HepG2 (cell line): ENCODE measurements at regions not wholly inside any gene's neighbourhood (a gene's known extent, or its start where the extent isn't known, plus 50 kb on each side); places are given as distances from the start of the nearest gene placed in this dataset.

Experiments
- ATAC-seq: fragments of 200-7000 bp; cut with Tn5 transposase; 3 replicates; pipeline ENCODE4 v1.9.1; 2020; ENCODE audit warnings: mild to moderate bottlenecking, moderate library complexity
- BruUV-seq: library from RNA; stranded (reverse); fragments of 400-500 nt; replicated peaks from 2 replicates; lab custom pipeline; 2021; lab: Mats Ljungman, UMichigan
- CTCF ChIA-PET: fragments of 300-600 bp; formaldehyde crosslinking; extraction: SDS; loops from one replicate; lab custom pipeline; 2021; ENCODE audit warnings: low total read pairs, inconsistent platforms, low intra/inter-chr PET ratio; lab: Yijun Ruan, JAX
- POLR2A ChIA-PET: fragments of 350-600 bp; sonication (Branson Sonifier 250); formaldehyde crosslinking; loops from one replicate; lab custom pipeline; 2020; ENCODE audit warnings: antibody characterized with exemption, inconsistent platforms; lab: Yijun Ruan, JAX
- DNase-seq: peaks from one replicate; pipeline ENCODE4 v3.0.0-alpha.2; 2015; ENCODE audit warnings: low spot score
- FAIRE-seq: peaks from 3 replicates; lab custom pipeline; 2011; peaks lifted over from hg19 to GRCh38; lab: Jason Lieb, UNC
- H2AFZ ChIP-seq: one replicate; pipeline ENCODE4 v1.6.1; 2011; ENCODE audit warnings: low read length, inconsistent platforms
- H3K27ac ChIP-seq: fragments of 300-600 bp; 3 replicates; pipeline ENCODE4 v1.8.0; 2011; ENCODE audit warnings: mixed run types, mild to moderate bottlenecking, mixed read lengths, low read length, inconsistent platforms; ENCODE audit not compliant: insufficient read depth; ENCODE audit errors: extremely low read length
- H3K27me3 ChIP-seq, 2 experiments: fragments of 200-600 bp in 1 of 2; 2 replicates in 1 of 2; 3 replicates in 1 of 2; pipeline versions ENCODE4 v1.6.0 to v1.8.0; 2011; ENCODE audit warnings: low read length in 2 of 2, mild to moderate bottlenecking in 2 of 2, moderate library complexity in 2 of 2, inconsistent platforms in 1 of 2; ENCODE audit not compliant: insufficient read depth in 2 of 2, control insufficient read depth in 1 of 2
- H3K36me3 ChIP-seq, 2 experiments: fragments of 200-600 bp in 1 of 2; replicated peaks in 1 of 2; 2 replicates in 1 of 2; 3 replicates in 1 of 2; pipeline versions ENCODE4 v1.5.1 to v1.8.0; 2011; ENCODE audit warnings: low read length in 2 of 2, inconsistent platforms in 1 of 2; ENCODE audit not compliant: insufficient read depth in 2 of 2, control insufficient read depth in 1 of 2
- H3K4me1 ChIP-seq: 2 replicates; pipeline ENCODE4 v1.5.1; 2012; ENCODE audit warnings: low read length, inconsistent platforms; ENCODE audit not compliant: insufficient read depth
- H3K4me2 ChIP-seq: 2 replicates; pipeline ENCODE4 v1.6.0; 2011; ENCODE audit warnings: low read depth, low read length, inconsistent platforms
- H3K4me3 ChIP-seq, 3 experiments: fragments of 200-600 bp in 1 of 3; sonication (generic), shearing (Covaris generic) in 1 of 3; replicated peaks in 1 of 3; 2 replicates each; pipeline ENCODE4 v1.5.1; 2011 to 2016; ENCODE audit warnings: low read length in 3 of 3, inconsistent platforms in 2 of 3, low read depth in 2 of 3, mild to moderate bottlenecking in 2 of 3, control low read depth in 1 of 3, mixed read lengths in 1 of 3; ENCODE audit not compliant: insufficient read depth in 1 of 3
- H3K79me2 ChIP-seq: one replicate; pipeline ENCODE4 v1.6.1; 2011; ENCODE audit warnings: low read length, inconsistent platforms; ENCODE audit not compliant: insufficient read depth
- H3K9ac ChIP-seq: 2 replicates; pipeline ENCODE4 v1.6.0; 2011; ENCODE audit warnings: mild to moderate bottlenecking, low read depth, low read length, inconsistent platforms; ENCODE audit not compliant: insufficient read depth
- H3K9me3 ChIP-seq: 2 replicates; pipeline ENCODE4 v1.5.1; 2012; ENCODE audit warnings: mild to moderate bottlenecking, low read length
- H4K20me1 ChIP-seq: 2 replicates; pipeline ENCODE4 v1.6.0; 2011; ENCODE audit warnings: inconsistent platforms, mild to moderate bottlenecking, low read length, moderate library complexity; ENCODE audit not compliant: insufficient read depth
- ATF7 ChIP-seq, 2 experiments: fragments of 450-650 bp in 1 of 2; sonication (generic) in 1 of 2; formaldehyde crosslinking in 1 of 2; IDR thresholded peaks; 2 replicates each; pipeline versions ENCODE4 v1.4.0 to v1.6.1; 2016 to 2020; ENCODE audit warnings: antibody characterized with exemption in 1 of 2, mild to moderate bottlenecking in 1 of 2, missing genetic modification reagents in 1 of 2
- CBX2 ChIP-seq, 2 experiments: fragments of 200-600 bp in 1 of 2; sonication (generic); formaldehyde crosslinking in 1 of 2; IDR thresholded peaks; 2 replicates each; pipeline versions ENCODE4 v1.7.0 to v1.8.1; 2018 to 2022; ENCODE audit warnings: low read depth in 2 of 2, low read length in 1 of 2, mild to moderate bottlenecking in 1 of 2, missing genetic modification reagents in 1 of 2
- HOXA9 ChIP-seq: sonication (generic); formaldehyde crosslinking; IDR thresholded peaks from 2 replicates; pipeline ENCODE4 v1.8.1; 2022; ENCODE audit warnings: missing genetic modification reagents, mild to moderate bottlenecking, moderate library complexity, borderline replicate concordance
- MLLT10 ChIP-seq: sonication (generic); formaldehyde crosslinking; IDR thresholded peaks from 2 replicates; pipeline ENCODE4 v1.4.0; 2020; ENCODE audit warnings: missing genetic modification reagents
- PHF21A ChIP-seq: sonication (generic); formaldehyde crosslinking; IDR thresholded peaks from 2 replicates; pipeline ENCODE4 v1.5.0; 2020; ENCODE audit warnings: mild to moderate bottlenecking, missing genetic modification reagents
- SATB2 ChIP-seq: sonication (generic); formaldehyde crosslinking; IDR thresholded peaks from 2 replicates; pipeline ENCODE4 v1.5.0; 2020; ENCODE audit warnings: missing genetic modification reagents
- in situ Hi-C: cut with HindIII; loops from 2 replicates; pipeline ENCODE4 v1.10.0; 2017; ENCODE audit warnings: low pct_unique_long_range_greater_than_20kb; ENCODE audit not compliant: extremely low pct_ligation_motif_present
- intact Hi-C: fragments of 100-400 bp; cut with micrococcal nuclease; formaldehyde crosslinking; loops from one replicate; pipeline ENCODE4 v1.10.0; 2022; ENCODE audit not compliant: unreplicated experiment
- TF ChIP-seq, protein P1 (sequence below): sonication (generic); formaldehyde crosslinking; IDR thresholded peaks from 2 replicates; pipeline ENCODE4 v1.9.0; 2021; ENCODE audit warnings: missing genetic modification reagents, borderline replicate concordance
- TF ChIP-seq, protein P2 (sequence below): sonication (generic); formaldehyde crosslinking; IDR thresholded peaks from 2 replicates; pipeline ENCODE4 v1.4.0; 2020; ENCODE audit warnings: missing genetic modification reagents
- TF ChIP-seq, protein P3 (sequence below): sonication (generic); formaldehyde crosslinking; IDR thresholded peaks from 2 replicates; pipeline ENCODE4 v1.5.1; 2020; ENCODE audit warnings: mild to moderate bottlenecking, missing genetic modification reagents, borderline replicate concordance

DNA sequence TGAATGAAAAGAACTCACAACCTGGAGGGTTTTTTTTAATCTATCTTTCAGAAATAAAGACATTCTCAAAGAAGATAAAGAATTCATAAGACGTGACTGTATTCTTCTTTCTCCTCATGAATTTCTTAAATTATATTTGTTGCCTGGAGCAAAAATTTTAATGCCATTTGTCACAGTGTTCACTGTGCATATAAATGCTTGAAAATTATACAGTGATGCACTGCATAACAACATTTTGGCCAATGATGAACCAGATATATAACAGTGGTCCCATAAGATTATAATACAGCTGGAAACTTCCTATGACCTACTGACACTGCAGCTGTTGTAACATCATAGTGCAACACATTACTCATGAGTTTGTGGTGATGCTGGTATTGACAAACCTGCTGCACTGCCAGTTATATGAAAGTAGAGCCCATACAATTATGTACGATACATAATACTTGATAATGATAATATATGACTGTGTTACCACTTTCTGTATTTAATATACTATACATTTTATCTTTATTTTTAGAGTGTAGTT, 67.3 kb downstream of the P2RY1 start (continued):
- TF ChIP-seq, protein P1, sequence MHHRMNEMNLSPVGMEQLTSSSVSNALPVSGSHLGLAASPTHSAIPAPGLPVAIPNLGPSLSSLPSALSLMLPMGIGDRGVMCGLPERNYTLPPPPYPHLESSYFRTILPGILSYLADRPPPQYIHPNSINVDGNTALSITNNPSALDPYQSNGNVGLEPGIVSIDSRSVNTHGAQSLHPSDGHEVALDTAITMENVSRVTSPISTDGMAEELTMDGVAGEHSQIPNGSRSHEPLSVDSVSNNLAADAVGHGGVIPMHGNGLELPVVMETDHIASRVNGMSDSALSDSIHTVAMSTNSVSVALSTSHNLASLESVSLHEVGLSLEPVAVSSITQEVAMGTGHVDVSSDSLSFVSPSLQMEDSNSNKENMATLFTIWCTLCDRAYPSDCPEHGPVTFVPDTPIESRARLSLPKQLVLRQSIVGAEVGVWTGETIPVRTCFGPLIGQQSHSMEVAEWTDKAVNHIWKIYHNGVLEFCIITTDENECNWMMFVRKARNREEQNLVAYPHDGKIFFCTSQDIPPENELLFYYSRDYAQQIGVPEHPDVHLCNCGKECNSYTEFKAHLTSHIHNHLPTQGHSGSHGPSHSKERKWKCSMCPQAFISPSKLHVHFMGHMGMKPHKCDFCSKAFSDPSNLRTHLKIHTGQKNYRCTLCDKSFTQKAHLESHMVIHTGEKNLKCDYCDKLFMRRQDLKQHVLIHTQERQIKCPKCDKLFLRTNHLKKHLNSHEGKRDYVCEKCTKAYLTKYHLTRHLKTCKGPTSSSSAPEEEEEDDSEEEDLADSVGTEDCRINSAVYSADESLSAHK, result no peak
- no peak for TF ChIP-seq SATB2 (CRISPR knock-in tag)

DNA sequence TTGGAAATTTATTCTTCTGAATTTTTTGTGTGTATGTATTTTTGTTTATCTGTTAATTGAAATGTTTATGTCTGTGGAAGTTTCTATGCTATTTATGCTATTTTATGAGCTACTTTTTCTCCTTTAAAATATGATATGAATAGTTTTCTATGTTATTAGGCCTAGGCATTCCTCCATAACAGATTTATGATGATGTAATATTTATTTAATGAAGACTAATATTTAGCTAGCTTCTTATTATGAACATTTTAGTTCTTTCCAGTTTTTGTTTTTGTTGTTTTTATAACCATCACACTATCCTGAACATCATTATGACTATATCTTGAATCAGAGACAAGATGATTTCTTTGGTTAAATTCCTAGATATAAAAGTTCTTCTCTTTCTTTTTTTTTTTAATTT, 70.7 kb downstream of the P2RY1 start:
- no peak overlapping the region for H3K4me3 ChIP-seq
- ChIA-PET CTCF (no interaction called here), POLR2A (no interaction called here)
- H3K9me3 ChIP-seq, result no peaks in the 10 kb centered on the region
- DNase-seq (no peak), ATAC-seq (no peak), FAIRE-seq (no peak)
- H3K27ac ChIP-seq, result no peak overlapping the region
- no peaks in the 10 kb centered on the region for H3K27me3 ChIP-seq
- intact Hi-C loops, result no loop called here
- H2AFZ ChIP-seq, result no peak overlapping the region
- no TSS peak for BruUV-seq
- no peaks in the 10 kb centered on the region for H4K20me1 ChIP-seq
- no peak overlapping the region for H3K9ac ChIP-seq
- H3K4me1 ChIP-seq, result no peaks in the 10 kb centered on the region
- in situ Hi-C loops, result no loop called here
- no peaks in the 10 kb centered on the region for H3K36me3 ChIP-seq
- no peaks in the 10 kb centered on the region for H3K79me2 ChIP-seq
- H3K4me2 ChIP-seq, result no peak overlapping the region
- TF ChIP-seq MLLT10, result no peak
- TF ChIP-seq ATF7 (IDR thresholded peaks at IDR 0.05), result peak; percentile 52; the same call in 1 of the 2 replicates
- TF ChIP-seq ATF7 (CRISPR knock-in tag; IDR thresholded peaks at IDR 0.05), result no peak
- no peak for TF ChIP-seq HOXA9 (CRISPR knock-in tag)
- TF ChIP-seq, protein P2, sequence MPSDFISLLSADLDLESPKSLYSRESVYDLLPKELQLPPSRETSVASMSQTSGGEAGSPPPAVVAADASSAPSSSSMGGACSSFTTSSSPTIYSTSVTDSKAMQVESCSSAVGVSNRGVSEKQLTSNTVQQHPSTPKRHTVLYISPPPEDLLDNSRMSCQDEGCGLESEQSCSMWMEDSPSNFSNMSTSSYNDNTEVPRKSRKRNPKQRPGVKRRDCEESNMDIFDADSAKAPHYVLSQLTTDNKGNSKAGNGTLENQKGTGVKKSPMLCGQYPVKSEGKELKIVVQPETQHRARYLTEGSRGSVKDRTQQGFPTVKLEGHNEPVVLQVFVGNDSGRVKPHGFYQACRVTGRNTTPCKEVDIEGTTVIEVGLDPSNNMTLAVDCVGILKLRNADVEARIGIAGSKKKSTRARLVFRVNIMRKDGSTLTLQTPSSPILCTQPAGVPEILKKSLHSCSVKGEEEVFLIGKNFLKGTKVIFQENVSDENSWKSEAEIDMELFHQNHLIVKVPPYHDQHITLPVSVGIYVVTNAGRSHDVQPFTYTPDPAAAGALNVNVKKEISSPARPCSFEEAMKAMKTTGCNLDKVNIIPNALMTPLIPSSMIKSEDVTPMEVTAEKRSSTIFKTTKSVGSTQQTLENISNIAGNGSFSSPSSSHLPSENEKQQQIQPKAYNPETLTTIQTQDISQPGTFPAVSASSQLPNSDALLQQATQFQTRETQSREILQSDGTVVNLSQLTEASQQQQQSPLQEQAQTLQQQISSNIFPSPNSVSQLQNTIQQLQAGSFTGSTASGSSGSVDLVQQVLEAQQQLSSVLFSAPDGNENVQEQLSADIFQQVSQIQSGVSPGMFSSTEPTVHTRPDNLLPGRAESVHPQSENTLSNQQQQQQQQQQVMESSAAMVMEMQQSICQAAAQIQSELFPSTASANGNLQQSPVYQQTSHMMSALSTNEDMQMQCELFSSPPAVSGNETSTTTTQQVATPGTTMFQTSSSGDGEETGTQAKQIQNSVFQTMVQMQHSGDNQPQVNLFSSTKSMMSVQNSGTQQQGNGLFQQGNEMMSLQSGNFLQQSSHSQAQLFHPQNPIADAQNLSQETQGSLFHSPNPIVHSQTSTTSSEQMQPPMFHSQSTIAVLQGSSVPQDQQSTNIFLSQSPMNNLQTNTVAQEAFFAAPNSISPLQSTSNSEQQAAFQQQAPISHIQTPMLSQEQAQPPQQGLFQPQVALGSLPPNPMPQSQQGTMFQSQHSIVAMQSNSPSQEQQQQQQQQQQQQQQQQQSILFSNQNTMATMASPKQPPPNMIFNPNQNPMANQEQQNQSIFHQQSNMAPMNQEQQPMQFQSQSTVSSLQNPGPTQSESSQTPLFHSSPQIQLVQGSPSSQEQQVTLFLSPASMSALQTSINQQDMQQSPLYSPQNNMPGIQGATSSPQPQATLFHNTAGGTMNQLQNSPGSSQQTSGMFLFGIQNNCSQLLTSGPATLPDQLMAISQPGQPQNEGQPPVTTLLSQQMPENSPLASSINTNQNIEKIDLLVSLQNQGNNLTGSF (CRISPR knock-in tag), result no peak
- TF ChIP-seq, protein P3, sequence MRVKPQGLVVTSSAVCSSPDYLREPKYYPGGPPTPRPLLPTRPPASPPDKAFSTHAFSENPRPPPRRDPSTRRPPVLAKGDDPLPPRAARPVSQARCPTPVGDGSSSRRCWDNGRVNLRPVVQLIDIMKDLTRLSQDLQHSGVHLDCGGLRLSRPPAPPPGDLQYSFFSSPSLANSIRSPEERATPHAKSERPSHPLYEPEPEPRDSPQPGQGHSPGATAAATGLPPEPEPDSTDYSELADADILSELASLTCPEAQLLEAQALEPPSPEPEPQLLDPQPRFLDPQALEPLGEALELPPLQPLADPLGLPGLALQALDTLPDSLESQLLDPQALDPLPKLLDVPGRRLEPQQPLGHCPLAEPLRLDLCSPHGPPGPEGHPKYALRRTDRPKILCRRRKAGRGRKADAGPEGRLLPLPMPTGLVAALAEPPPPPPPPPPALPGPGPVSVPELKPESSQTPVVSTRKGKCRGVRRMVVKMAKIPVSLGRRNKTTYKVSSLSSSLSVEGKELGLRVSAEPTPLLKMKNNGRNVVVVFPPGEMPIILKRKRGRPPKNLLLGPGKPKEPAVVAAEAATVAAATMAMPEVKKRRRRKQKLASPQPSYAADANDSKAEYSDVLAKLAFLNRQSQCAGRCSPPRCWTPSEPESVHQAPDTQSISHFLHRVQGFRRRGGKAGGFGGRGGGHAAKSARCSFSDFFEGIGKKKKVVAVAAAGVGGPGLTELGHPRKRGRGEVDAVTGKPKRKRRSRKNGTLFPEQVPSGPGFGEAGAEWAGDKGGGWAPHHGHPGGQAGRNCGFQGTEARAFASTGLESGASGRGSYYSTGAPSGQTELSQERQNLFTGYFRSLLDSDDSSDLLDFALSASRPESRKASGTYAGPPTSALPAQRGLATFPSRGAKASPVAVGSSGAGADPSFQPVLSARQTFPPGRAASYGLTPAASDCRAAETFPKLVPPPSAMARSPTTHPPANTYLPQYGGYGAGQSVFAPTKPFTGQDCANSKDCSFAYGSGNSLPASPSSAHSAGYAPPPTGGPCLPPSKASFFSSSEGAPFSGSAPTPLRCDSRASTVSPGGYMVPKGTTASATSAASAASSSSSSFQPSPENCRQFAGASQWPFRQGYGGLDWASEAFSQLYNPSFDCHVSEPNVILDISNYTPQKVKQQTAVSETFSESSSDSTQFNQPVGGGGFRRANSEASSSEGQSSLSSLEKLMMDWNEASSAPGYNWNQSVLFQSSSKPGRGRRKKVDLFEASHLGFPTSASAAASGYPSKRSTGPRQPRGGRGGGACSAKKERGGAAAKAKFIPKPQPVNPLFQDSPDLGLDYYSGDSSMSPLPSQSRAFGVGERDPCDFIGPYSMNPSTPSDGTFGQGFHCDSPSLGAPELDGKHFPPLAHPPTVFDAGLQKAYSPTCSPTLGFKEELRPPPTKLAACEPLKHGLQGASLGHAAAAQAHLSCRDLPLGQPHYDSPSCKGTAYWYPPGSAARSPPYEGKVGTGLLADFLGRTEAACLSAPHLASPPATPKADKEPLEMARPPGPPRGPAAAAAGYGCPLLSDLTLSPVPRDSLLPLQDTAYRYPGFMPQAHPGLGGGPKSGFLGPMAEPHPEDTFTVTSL (CRISPR knock-in tag), result no peak
- TF ChIP-seq CBX2 (IDR thresholded peaks at IDR 0.05; ENCODE audit: low read depth, low read length), result no peak
- TF ChIP-seq CBX2 (CRISPR knock-in tag; IDR thresholded peaks at IDR 0.05; ENCODE audit: low read depth), result no peak
- TF ChIP-seq PHF21A (CRISPR knock-in tag), result no peak
